B cell (primary cell): ENCODE measurements at regions not wholly inside any gene's neighbourhood (a gene's known extent, or its start where the extent isn't known, plus 50 kb on each side); places are given as distances from the start of the nearest gene placed in this dataset.

Experiments used
- ATAC-seq: fragments of 200-7000 bp; cut with Tn5 transposase; one replicate; pipeline ENCODE4 v1.10.0; 2021; ENCODE audit warnings: low read depth, mild to moderate bottlenecking, moderate number of reproducible peaks, moderate library complexity
- CTCF ChIA-PET: fragments of 350-600 bp; sonication (Branson Sonifier 250); formaldehyde crosslinking; loops from one replicate; lab custom pipeline; 2021; ENCODE audit warnings: antibody characterized with exemption, inconsistent platforms; lab: Charles Lee
- POLR2A ChIA-PET: fragments of 350-600 bp; sonication (Branson Sonifier 250); formaldehyde crosslinking; loops from one replicate; lab custom pipeline; 2021; ENCODE audit warnings: antibody characterized with exemption; lab: Charles Lee
- DNase-seq: peaks from one replicate; pipeline ENCODE4 v3.0.0; 2013
- H2AFZ ChIP-seq: 2 replicates; pipeline ENCODE4 v1.6.1; 2012; ENCODE audit warnings: mild to moderate bottlenecking, low read depth, low read length; ENCODE audit not compliant: insufficient read depth, poor library complexity, severe bottlenecking
- H3K27ac ChIP-seq, 2 donors: 1 replicate in 1 of 2; 2 replicates in 1 of 2; pipeline ENCODE4 v1.5.1; 2012 to 2013; ENCODE audit warnings: low read length in 2 of 2, mild to moderate bottlenecking in 2 of 2, moderate library complexity in 1 of 2
- H3K27me3 ChIP-seq, 4 experiments: fragments of 200-600 bp in 1 of 4; sonication (generic) in 1 of 4; replicated peaks in 1 of 4; 1 replicate in 2 of 4; 2 replicates in 2 of 4; pipeline versions ENCODE4 v1.6.1 to v1.7.0; 2013 to 2016; ENCODE audit warnings: low read length in 3 of 4, mild to moderate bottlenecking in 2 of 4, mixed read lengths in 1 of 4, moderate library complexity in 1 of 4; ENCODE audit not compliant: insufficient read depth in 4 of 4, control insufficient read depth in 3 of 4; ENCODE audit errors: control extremely low read depth in 1 of 4
- H3K36me3 ChIP-seq, 2 experiments: replicated peaks in 1 of 2; 1 replicate in 1 of 2; 2 replicates in 1 of 2; pipeline versions ENCODE4 v1.6.1 to v1.7.1; 2013; ENCODE audit warnings: low read length in 1 of 2; ENCODE audit not compliant: insufficient read depth in 2 of 2, control insufficient read depth in 1 of 2; ENCODE audit errors: control extremely low read depth in 1 of 2, extremely low read depth in 1 of 2
- H3K4me1 ChIP-seq, 2 donors: fragments of 200-600 bp in 1 of 2; sonication (generic) in 1 of 2; 1 replicate in 1 of 2; 2 replicates in 1 of 2; pipeline versions ENCODE4 v1.5.1 to v1.6.1; 2013 to 2017; ENCODE audit warnings: low read length in 2 of 2; ENCODE audit not compliant: control insufficient read depth in 2 of 2, insufficient read depth in 2 of 2
- H3K4me2 ChIP-seq: replicated peaks from 2 replicates; pipeline ENCODE3; 2012; ENCODE audit warnings: mild to moderate bottlenecking, low read depth, low read length; ENCODE audit not compliant: poor library complexity, severe bottlenecking
- H3K4me3 ChIP-seq, 5 experiments: fragments of 200-600 bp in 1 of 5; sonication (generic) in 1 of 5; 1 replicate in 3 of 5; 2 replicates in 2 of 5; pipeline versions ENCODE4 v1.5.1 to v1.7.0; 2011 to 2016; ENCODE audit warnings: low read length in 4 of 5, mild to moderate bottlenecking in 4 of 5, low read depth in 2 of 5, control low read depth in 1 of 5, moderate library complexity in 1 of 5; ENCODE audit not compliant: insufficient read depth in 1 of 5; ENCODE audit errors: control extremely low read depth in 1 of 5, extremely low read depth in 1 of 5
- H3K79me2 ChIP-seq: fragments of 200-600 bp; sonication (generic); one replicate; pipeline ENCODE4 v1.6.0; 2016; ENCODE audit warnings: low read length; ENCODE audit not compliant: control insufficient read depth, insufficient read depth
- H3K9ac ChIP-seq: fragments of 200-600 bp; sonication (generic); 2 replicates; pipeline ENCODE4 v1.6.1; 2017; ENCODE audit warnings: mild to moderate bottlenecking, low read length, moderate library complexity
- H3K9me3 ChIP-seq, 3 donors: one replicate each; pipeline versions ENCODE4 v1.6.1 to v1.7.1; 2013; ENCODE audit warnings: low read length in 2 of 3; ENCODE audit not compliant: control insufficient read depth in 2 of 3, insufficient read depth in 1 of 3; ENCODE audit errors: control extremely low read depth in 1 of 3
- H4K20me1 ChIP-seq: 2 replicates; pipeline ENCODE4 v1.6.0; 2012; ENCODE audit warnings: mild to moderate bottlenecking, low read length; ENCODE audit not compliant: insufficient read depth, control insufficient read depth, poor library complexity, severe bottlenecking
- H3K27ac Mint-ChIP-seq: one replicate; pipeline ENCODE4 v1.8.0; 2021; ENCODE audit warnings: mixed read lengths
- H3K27me3 Mint-ChIP-seq: one replicate; pipeline ENCODE4 v1.8.0; 2021; ENCODE audit warnings: mixed read lengths
- H3K4me1 Mint-ChIP-seq: one replicate; pipeline ENCODE4 v1.8.0; 2021; ENCODE audit warnings: mixed read lengths
- H3K4me3 Mint-ChIP-seq: one replicate; pipeline ENCODE4 v1.8.0; 2021; ENCODE audit warnings: mixed read lengths
- H3K9me3 Mint-ChIP-seq: one replicate; pipeline ENCODE4 v1.8.0; 2022; ENCODE audit warnings: mixed read lengths; ENCODE audit not compliant: insufficient read depth
- EZH2 ChIP-seq: IDR thresholded peaks from 2 replicates; pipeline ENCODE4 v1.6.1; 2012; ENCODE audit warnings: borderline replicate concordance, low read depth, mild to moderate bottlenecking, moderate library complexity, low read length; ENCODE audit not compliant: insufficient read depth, poor library complexity, severe bottlenecking
- WGBS: methylation state at CpG from one replicate; pipeline ENCODE4 v1.1.5; 2013; ENCODE audit warnings: missing lambda C conversion rate; ENCODE audit not compliant: insufficient coverage; 5-methylcytosine and 5-hydroxymethylcytosine counted together
- intact Hi-C: fragments of 100-400 bp; cut with micrococcal nuclease; formaldehyde crosslinking; loops from one replicate; pipeline ENCODE4 v1.10.0; 2022
- TF ChIP-seq, protein P1 (sequence below): fragments of 200-600 bp; IDR thresholded peaks from one replicate; pipeline ENCODE4 v1.8.0; 2022; ENCODE audit warnings: antibody characterized with exemption, mild to moderate bottlenecking

- Histone ChIP-seq H4K20me1 (no peaks in the 10 kb centered on the region), H3K4me3 (no peak overlapping the region), H3K27me3 (no peaks in the 10 kb centered on the region), H3K9me3 (no peaks in the 10 kb centered on the region), H3K4me1 (no peaks in the 10 kb centered on the region), H3K27ac (no peak overlapping the region), H3K9ac (no peak overlapping the region), H3K36me3 (no peaks in the 10 kb centered on the region), H2AFZ (no peak overlapping the region), H3K79me2 (no peaks in the 10 kb centered on the region), H3K4me2 (no peak overlapping the region)
- no peak for DNase-seq
- Mint-ChIP-seq H3K4me1 (no peaks in the 10 kb centered on the region), H3K27me3 (no peaks in the 10 kb centered on the region), H3K9me3 (peaks cover 3% of the 10 kb centered on the region), H3K27ac (no peak overlapping the region), H3K4me3 (no peak overlapping the region)
- no peak for ATAC-seq
- TF ChIP-seq, protein P1, sequence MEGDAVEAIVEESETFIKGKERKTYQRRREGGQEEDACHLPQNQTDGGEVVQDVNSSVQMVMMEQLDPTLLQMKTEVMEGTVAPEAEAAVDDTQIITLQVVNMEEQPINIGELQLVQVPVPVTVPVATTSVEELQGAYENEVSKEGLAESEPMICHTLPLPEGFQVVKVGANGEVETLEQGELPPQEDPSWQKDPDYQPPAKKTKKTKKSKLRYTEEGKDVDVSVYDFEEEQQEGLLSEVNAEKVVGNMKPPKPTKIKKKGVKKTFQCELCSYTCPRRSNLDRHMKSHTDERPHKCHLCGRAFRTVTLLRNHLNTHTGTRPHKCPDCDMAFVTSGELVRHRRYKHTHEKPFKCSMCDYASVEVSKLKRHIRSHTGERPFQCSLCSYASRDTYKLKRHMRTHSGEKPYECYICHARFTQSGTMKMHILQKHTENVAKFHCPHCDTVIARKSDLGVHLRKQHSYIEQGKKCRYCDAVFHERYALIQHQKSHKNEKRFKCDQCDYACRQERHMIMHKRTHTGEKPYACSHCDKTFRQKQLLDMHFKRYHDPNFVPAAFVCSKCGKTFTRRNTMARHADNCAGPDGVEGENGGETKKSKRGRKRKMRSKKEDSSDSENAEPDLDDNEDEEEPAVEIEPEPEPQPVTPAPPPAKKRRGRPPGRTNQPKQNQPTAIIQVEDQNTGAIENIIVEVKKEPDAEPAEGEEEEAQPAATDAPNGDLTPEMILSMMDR, result no peak
- TF ChIP-seq EZH2, result no peak
- CTCF ChIA-PET, result no interaction called here
- POLR2A ChIA-PET, result no interaction called here
- intact Hi-C loops, result no loop called here
- WGBS, result no CpG with 5 or more reads among the region's 2 CpGs
These were observed 948.8 kb upstream of the POT1 start for GRCh38 chr7:125878235-125878956.

- Mint-ChIP-seq H3K4me3 (no peak overlapping the region), H3K9me3 (peaks cover 3% of the 10 kb centered on the region), H3K27me3 (no peaks in the 10 kb centered on the region), H3K27ac (no peak overlapping the region), H3K4me1 (no peaks in the 10 kb centered on the region)
- no peaks in the 10 kb centered on the region for H3K4me1 ChIP-seq
- H3K4me3 ChIP-seq, result no peak overlapping the region
- no peaks in the 10 kb centered on the region for H3K79me2 ChIP-seq
- no peak for DNase-seq
- 100% methylated on average over 1 of the region's 2 CpGs for WGBS
- ChIA-PET POLR2A (no interaction called here), CTCF (no interaction called here)
- H3K9ac ChIP-seq, result no peak overlapping the region
- H3K36me3 ChIP-seq, result no peaks in the 10 kb centered on the region
- no peak overlapping the region for H2AFZ ChIP-seq
- intact Hi-C loops, result no loop called here
- no peaks in the 10 kb centered on the region for H3K27me3 ChIP-seq
- no peak overlapping the region for H3K27ac ChIP-seq
- no peaks in the 10 kb centered on the region for H4K20me1 ChIP-seq
- ATAC-seq, result no peak
- no peaks in the 10 kb centered on the region for H3K9me3 ChIP-seq
- no peak overlapping the region for H3K4me2 ChIP-seq
- TF ChIP-seq EZH2, result no peak
- TF ChIP-seq, protein P1, result no peak
These were observed 947.6 kb upstream of the POT1 start for GRCh38 chr7:125877246-125877645.
